Adrenal gland (tissue), 5 donors: ENCODE measurements at regions not wholly inside any gene's neighbourhood (a gene's known extent, or its start where the extent isn't known, plus 50 kb on each side); places are given as distances from the start of the nearest gene placed in this dataset.

ENCODE experiments used
- POLR2A ChIP-seq, 2 donors: fragments of 450-650 bp; IDR thresholded peaks; one replicate each; pipeline ENCODE4 v1.6.1; 2017; ENCODE audit warnings: antibody characterized with exemption in 2 of 2, mild to moderate bottlenecking in 2 of 2, moderate library complexity in 1 of 2
- TF ChIP-seq, protein P1 (sequence below), 6 experiments: fragments of 450-650 bp in 4 of 6; fragments of 200-600 bp in 2 of 6; sonication (generic) in 1 of 6; IDR thresholded peaks; 1 replicate in 5 of 6; 2 replicates in 1 of 6; pipeline versions ENCODE4 v1.5.1 to v1.8.0; 2016 to 2021; ENCODE audit warnings: antibody characterized with exemption in 6 of 6, mild to moderate bottlenecking in 2 of 6, moderate library complexity in 1 of 6
- donor health status: DM: no; HTN: no; CAD: no.

DNA sequence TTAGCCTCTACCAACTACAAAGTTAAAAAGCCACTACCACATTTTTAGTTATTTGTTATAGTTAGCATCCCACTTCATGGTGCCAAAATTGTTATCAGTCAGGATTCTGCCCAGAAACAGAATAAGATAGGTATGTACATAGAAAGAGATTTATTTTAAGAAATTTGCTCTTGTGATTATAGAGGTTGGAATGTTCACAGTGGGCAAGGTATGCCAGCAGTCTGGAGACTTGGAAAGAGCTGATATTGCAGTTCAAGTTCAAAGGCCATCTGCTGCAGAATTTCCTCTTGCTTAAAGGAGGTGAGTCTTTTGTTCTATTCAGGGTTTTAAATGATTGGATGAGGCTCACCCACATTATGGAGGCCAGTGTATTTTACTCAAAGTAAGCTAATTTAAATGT, 143.8 kb upstream of the POU1F1 start:
- TF ChIP-seq, protein P1, sequence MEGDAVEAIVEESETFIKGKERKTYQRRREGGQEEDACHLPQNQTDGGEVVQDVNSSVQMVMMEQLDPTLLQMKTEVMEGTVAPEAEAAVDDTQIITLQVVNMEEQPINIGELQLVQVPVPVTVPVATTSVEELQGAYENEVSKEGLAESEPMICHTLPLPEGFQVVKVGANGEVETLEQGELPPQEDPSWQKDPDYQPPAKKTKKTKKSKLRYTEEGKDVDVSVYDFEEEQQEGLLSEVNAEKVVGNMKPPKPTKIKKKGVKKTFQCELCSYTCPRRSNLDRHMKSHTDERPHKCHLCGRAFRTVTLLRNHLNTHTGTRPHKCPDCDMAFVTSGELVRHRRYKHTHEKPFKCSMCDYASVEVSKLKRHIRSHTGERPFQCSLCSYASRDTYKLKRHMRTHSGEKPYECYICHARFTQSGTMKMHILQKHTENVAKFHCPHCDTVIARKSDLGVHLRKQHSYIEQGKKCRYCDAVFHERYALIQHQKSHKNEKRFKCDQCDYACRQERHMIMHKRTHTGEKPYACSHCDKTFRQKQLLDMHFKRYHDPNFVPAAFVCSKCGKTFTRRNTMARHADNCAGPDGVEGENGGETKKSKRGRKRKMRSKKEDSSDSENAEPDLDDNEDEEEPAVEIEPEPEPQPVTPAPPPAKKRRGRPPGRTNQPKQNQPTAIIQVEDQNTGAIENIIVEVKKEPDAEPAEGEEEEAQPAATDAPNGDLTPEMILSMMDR (IDR thresholded peaks at IDR 0.05), result no peak
- no peak for TF ChIP-seq POLR2A (IDR thresholded peaks at IDR 0.05)
